ENCODE measurements at regions not wholly inside any gene's neighbourhood (a gene's known extent, or its start where the extent isn't known, plus 50 kb on each side); places are given as distances from the start of the nearest gene placed in this dataset.

DNA sequence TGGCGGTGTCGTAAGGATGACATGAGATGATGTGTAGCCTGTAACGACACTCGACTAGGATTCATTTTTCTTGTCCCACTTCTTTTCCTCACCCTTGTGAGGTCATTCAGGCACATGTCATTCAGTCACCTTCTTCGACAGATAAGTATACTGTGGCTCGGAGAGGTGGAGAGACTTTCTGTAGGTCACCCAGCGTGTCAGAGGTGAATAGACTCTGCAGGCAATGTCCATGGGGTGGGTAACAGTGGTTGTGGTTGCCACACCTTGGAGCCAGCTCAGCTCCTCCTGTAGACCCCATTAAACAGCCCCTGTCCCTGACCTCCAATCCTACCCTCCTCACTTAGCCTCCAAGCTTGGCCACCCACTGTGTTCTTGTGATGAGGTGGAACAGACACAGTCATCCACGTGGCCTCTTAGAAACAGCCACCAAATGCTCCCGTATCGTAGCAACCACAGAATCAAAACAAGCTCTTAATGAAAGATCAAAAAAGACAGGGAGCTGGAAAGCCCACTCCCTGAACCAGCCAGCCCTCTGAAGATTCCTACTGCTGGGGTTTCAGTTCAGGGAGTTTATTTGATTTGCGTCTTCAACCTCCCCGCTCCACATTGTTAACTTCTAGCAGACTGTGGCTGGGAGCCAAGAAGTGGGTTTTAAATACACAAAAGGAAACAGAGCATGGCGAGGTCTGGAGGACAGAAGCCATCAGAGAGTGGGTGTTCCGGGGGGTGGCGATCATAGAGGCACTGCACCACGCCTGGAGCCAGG, 89.0 kb upstream of the GRK3 start:
- TF ChIP-seq EP300 (IDR thresholded peaks at IDR 0.05), result no peak
- TF ChIP-seq, protein P1, sequence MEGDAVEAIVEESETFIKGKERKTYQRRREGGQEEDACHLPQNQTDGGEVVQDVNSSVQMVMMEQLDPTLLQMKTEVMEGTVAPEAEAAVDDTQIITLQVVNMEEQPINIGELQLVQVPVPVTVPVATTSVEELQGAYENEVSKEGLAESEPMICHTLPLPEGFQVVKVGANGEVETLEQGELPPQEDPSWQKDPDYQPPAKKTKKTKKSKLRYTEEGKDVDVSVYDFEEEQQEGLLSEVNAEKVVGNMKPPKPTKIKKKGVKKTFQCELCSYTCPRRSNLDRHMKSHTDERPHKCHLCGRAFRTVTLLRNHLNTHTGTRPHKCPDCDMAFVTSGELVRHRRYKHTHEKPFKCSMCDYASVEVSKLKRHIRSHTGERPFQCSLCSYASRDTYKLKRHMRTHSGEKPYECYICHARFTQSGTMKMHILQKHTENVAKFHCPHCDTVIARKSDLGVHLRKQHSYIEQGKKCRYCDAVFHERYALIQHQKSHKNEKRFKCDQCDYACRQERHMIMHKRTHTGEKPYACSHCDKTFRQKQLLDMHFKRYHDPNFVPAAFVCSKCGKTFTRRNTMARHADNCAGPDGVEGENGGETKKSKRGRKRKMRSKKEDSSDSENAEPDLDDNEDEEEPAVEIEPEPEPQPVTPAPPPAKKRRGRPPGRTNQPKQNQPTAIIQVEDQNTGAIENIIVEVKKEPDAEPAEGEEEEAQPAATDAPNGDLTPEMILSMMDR (IDR thresholded peaks at IDR 0.05), result no peak

Measured in gastroesophageal sphincter (tissue), 3 donors.